NCI-H1436 treated with DMSO at 0.1 percent for 48 hours (cell line): ENCODE measurements at regions not wholly inside any gene's neighbourhood (a gene's known extent, or its start where the extent isn't known, plus 50 kb on each side); places are given as distances from the start of the nearest gene placed in this dataset.

Experiments used
- DNase-seq: peaks from one replicate; lab custom pipeline; 2025; lab: John Stamatoyannopoulos, UW

- no peak for DNase-seq
Measured at GRCh38 chr1:29900712-29901111, 664.4 kb downstream of the PTPRU start.

DNA sequence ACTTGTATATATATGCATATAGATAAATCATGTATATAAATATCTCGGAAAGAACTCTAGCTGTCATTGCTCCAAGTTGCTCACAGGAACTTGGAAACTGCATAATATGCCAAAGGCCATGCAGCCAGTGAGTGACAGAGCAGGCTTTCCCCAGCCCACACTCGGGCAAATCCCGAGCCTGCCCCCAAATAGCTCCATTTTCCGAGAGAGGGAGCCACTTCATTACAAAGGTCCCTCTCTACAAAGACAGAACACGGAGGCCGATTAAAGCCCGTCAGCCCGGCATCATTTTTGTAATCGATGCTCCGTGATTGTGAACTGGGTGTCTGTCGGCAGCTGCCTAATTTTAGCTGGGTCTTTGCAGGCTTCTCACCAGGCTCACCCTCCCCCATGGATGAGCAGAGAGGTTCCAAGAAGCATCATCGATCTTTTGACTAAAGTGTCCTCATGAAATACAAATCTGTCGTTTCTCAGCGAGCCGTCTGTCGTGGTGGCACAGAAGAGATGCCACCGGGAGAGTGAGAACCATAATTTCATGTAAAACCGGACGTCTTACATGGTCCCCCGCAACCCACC lies 663.9 kb downstream of the PTPRU start:
- DNase-seq = no peak

DNA sequence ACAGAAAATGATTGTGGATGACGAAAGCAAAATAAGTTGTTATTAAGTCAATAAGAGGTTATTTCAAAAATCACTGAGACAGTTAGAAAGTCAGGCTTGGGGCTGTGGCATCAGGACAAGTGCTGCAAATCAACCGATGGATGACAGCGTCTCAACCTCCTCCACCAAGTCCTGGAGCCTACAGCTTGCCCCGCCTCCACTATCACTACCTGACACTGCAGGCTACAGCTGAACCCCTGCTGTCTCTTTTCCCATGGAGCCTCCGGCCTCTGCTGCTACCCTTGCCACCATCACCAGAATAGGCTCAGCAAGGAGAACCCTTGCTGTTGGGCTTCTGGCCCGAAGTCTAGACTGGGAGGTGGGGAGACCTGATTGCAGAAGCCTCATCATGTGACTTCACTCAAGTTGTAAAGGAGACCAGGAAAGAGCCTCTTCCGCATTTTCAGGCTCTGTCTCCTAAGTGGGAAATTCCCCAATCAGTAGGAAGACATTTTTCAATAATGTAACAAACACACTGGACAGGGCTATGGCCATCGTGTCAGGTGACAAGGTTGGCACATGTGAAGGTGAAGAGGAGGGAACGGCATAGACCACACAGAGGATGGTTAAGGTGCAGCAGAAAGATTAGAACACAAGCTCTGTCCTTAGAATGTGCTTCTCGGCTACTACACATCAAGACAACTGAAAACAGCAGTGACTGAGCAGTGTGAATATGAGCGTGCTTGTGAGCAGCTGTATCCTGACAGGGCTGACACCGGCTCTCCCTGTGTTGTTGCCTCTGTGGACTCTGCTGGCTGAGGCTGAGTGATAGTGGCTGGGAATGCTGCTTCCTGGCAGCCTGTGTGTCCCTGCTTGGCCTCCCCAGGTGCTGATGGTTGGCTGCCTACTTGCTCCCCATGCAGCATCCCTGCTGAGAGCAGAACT lies 660.7 kb downstream of the PTPRU start:
- DNase-seq = no peak

GRCh38 chr1:29896300-29896699 lies 660.0 kb downstream of the PTPRU start:
- no peak for DNase-seq

DNA sequence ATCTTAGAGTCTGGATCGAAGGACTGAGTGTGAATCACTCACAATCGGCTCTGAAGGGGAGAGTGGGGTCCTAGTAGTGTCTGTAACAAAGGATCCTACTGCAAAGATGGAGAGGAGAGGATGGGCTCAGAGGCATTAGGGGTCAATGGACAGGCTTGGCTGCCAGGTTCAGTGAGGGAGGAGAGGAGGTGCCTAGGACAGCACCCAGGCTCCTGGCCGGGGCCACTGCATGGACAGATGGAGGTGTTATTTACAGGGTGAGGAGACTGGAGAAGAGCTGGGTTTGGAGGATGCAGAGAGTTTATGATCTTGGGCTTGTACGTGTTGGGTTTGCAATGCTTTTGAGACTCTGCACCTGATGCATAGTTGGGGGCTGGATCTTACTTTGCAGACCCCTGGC lies 658.9 kb downstream of the PTPRU start:
- no peak for DNase-seq

GRCh38 chr1:29894311-29894710 lies 658.0 kb downstream of the PTPRU start:
- DNase-seq = no peak

GRCh38 chr1:29893806-29894205 lies 657.5 kb downstream of the PTPRU start:
- no peak for DNase-seq

GRCh38 chr1:29893046-29893723 lies 656.9 kb downstream of the PTPRU start:
- no peak for DNase-seq

GRCh38 chr1:29892247-29892646 lies 655.9 kb downstream of the PTPRU start:
- DNase-seq = no peak

- DNase-seq = no peak
Measured at GRCh38 chr1:29890201-29890959, 654.1 kb downstream of the PTPRU start.

- no peak for DNase-seq
Measured at GRCh38 chr1:29889776-29890175, 653.5 kb downstream of the PTPRU start.

- DNase-seq = no peak
Measured at GRCh38 chr1:29884740-29885139, 648.4 kb downstream of the PTPRU start.

GRCh38 chr1:29883986-29884385 lies 647.7 kb downstream of the PTPRU start:
- no peak for DNase-seq

DNA sequence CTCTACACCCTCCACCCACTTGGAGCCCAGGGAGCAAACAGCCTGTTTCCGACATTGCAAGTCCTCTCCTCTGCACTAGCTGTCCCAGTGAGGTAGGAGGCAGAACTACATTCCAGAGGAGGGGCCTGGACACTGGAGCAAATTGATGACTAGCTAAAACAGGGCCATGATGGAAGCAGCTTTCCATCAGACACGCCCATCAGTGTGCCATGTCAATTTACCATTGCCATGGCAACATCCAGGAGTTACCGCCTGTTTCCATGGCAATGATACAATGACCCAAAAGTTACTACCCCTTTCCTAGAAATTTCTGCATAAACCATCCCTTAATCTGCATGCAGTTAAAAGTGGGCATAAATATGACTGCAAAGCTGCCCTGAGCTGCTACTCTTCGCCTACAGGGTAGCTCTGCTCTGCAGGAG lies 647.1 kb downstream of the PTPRU start:
- DNase-seq = no peak

DNA sequence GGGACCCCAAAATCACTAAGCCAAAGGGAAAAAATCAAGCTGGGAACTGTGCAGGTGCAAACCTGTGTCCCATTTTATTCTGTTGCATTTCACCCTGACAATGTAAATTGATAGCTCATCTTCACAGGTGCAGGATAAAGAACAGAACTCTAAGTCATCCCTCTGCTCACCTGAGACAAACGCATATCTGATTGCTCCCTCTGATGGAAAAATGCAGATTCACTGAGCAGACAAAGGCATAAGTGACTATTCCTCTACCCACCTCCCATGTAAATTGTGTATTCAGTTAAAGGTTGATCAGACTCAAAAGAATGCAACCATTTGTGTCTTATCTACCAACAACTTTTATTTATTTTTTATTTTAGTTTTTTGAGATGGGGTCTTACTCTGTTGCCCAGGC lies 644.2 kb downstream of the PTPRU start:
- DNase-seq = peak; percentile 29

DNA sequence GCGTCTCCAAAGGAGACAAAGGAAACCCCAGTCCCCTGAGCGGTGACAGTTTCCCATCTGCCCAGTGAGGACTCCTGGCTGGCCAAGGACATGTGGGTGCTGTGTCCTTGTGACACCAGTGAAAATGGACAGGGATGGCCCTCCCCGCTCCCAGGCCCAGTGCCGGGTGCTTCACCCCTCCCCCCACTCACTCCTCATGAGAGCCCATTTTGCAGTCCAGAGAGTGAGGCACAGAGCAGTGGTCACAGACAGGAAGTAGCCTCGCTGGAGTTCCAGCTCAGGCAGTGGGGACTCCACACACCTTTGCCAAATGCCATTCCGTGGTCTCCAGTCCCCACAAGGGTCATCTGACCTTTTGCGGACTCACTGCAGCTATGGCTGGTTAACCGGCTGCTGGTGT lies 642.9 kb downstream of the PTPRU start:
- no peak for DNase-seq

DNA sequence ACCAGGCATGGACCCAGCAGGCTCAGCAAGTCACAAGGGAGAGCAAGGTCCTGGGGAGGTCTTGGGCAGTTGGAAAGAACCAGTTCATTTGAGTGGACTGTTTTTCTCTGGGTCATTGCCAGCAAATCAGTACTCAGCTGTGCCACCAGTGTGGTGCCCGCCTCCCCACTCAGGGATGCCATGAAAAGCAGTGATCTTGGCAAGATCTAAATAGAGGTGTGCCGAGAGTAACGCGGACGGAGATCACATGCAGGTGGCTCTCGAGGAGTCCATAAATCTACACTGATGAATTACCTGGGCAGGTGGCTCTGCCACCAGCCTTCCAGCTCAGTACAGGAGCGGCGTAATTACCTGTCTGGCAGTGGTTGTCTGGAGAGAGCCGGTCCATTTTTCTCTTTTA lies 642.2 kb downstream of the PTPRU start:
- peak; percentile 76 for DNase-seq

DNA sequence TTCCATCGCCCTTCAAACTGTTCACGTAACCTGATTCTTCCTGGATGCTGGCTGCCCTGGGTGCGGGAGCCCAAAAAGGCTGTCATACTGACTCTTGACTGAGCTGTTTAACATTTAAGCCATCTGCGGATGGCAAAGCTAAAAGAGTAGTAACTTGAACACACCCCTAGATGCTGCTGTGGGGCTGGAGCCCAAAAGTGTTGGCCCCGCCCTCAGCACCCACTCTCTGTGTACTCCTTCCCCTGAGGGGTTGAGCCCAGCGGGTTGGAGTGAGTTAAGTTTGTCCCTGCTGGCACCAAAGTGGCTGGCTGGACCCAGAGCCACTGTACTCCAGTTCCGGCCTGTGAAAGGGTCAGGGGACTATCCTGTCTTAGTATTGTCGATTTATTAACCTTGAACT lies 640.6 kb downstream of the PTPRU start:
- DNase-seq = peak; percentile 34

GRCh38 chr1:29876441-29876840 lies 640.1 kb downstream of the PTPRU start:
- no peak for DNase-seq

GRCh38 chr1:29875557-29876028 lies 639.3 kb downstream of the PTPRU start:
- DNase-seq = no peak

DNA sequence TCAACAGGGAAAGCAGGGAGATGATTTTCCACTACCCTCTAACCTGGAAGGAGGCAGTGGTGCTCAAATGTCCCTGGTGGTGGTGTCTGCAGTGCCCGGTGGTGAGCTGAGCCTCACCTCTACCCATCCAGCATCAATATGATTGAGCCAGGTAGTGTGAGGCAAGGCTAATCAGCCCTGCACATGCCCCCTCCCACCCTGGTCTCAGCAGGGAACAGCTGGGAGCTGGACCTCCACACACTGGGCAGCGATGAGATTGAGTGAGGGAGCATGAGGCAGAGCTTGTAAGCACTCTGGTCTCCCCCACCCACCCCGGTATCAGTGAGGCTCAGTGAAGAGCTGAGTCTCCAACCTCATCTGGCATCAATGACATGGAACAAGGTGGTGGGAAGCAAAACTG lies 634.3 kb downstream of the PTPRU start:
- DNase-seq = no peak

DNA sequence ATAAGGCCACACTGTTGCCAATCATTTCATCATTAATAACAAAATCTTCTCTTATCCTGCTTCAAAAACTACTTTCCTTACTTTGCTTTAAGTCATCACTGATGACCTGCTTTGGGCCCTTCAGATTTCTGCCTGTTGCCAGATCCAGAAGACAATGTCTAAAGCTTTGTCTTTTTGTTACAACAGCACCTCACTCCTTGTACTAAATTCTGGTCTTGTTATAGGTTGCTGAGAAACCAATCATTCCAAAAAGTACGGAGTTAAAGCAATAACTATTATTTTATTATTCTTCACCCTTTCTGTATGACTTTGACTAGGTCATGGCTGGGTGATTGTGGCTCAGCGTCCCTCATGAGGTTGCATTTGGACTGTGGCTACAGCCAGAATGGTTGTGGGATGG lies 633.5 kb downstream of the PTPRU start:
- DNase-seq = no peak
